ENCODE measurements at regions not wholly inside any gene's neighbourhood (a gene's known extent, or its start where the extent isn't known, plus 50 kb on each side); places are given as distances from the start of the nearest gene placed in this dataset.
"Not testable (repeated sequence)": the region's sequence is repeated elsewhere in the genome, so short reads cannot be mapped to it uniquely, and the experiment has no call there.

- Histone ChIP-seq H3K27me3 (ENCODE audit: insufficient read depth, low read depth, low read length) (no peaks in the 10 kb centered on the region), H3K9me2 (ENCODE audit: insufficient read depth, low read length) (no peaks in the 10 kb centered on the region), H3K79me2 (replicated peaks; ENCODE audit: insufficient read depth, low read length) (no peaks in the 10 kb centered on the region), H3K4me3 (ENCODE audit: low read length) (no peak overlapping the region), H3F3A (ENCODE audit: insufficient read depth, low read length, poor library complexity, severe bottlenecking) (no peaks in the 10 kb centered on the region), H3K9me3 (ENCODE audit: low read length) (no peaks in the 10 kb centered on the region), H4K20me1 (ENCODE audit: insufficient read depth) (no peaks in the 10 kb centered on the region), H3K36me3 (ENCODE audit: insufficient read depth, low read length) (no peaks in the 10 kb centered on the region), H3K27ac (ENCODE audit: low read length) (no peak overlapping the region), H3K9ac (ENCODE audit: low read length) (no peak overlapping the region), H2AFZ (ENCODE audit: low read depth, low read length) (no peak overlapping the region), H3K4me2 (ENCODE audit: low read length) (no peak overlapping the region)
- TF ChIP-seq CTCF (IDR thresholded peaks at IDR 0.05; ENCODE audit: poor library complexity, severe bottlenecking) (no peak), MXI1 (conservative IDR thresholded peaks at IDR 0.05; ENCODE audit: poor library complexity, severe bottlenecking) (no peak), POLR2AphosphoS5 (IDR thresholded peaks at IDR 0.05) (no peak), REST (IDR thresholded peaks at IDR 0.05; ENCODE audit: borderline replicate concordance) (no peak), EZH2 (IDR thresholded peaks at IDR 0.05; ENCODE audit: borderline replicate concordance, insufficient read depth, low read length, poor library complexity, severe bottlenecking) (no peak), SMC3 (conservative IDR thresholded peaks at IDR 0.05; ENCODE audit: poor library complexity) (no peak), EP300 (conservative IDR thresholded peaks at IDR 0.05; ENCODE audit: poor library complexity, severe bottlenecking) (no peak)
Observed at GRCh38 chr3:144816323-144816722, 844.7 kb downstream of the DIPK2A start.

- Histone ChIP-seq H3K9me2 (ENCODE audit: insufficient read depth, low read length) (no peaks in the 10 kb centered on the region), H3K79me2 (replicated peaks; ENCODE audit: insufficient read depth, low read length) (no peaks in the 10 kb centered on the region), H3K36me3 (ENCODE audit: insufficient read depth, low read length) (no peaks in the 10 kb centered on the region), H3K27me3 (ENCODE audit: insufficient read depth, low read depth, low read length) (no peaks in the 10 kb centered on the region), H3K9ac (ENCODE audit: low read length) (no peak overlapping the region), H4K20me1 (ENCODE audit: insufficient read depth) (no peaks in the 10 kb centered on the region), H2AFZ (ENCODE audit: low read depth, low read length) (no peak overlapping the region), H3F3A (ENCODE audit: insufficient read depth, low read length, poor library complexity, severe bottlenecking) (no peaks in the 10 kb centered on the region), H3K4me2 (ENCODE audit: low read length) (no peak overlapping the region), H3K4me3 (ENCODE audit: low read length) (no peak overlapping the region), H3K27ac (ENCODE audit: low read length) (no peak overlapping the region), H3K9me3 (ENCODE audit: low read length) (no peaks in the 10 kb centered on the region)
- no peak for TF ChIP-seq EZH2 (IDR thresholded peaks at IDR 0.05; ENCODE audit: borderline replicate concordance, insufficient read depth, low read length, poor library complexity, severe bottlenecking)
- TF ChIP-seq SMC3 (conservative IDR thresholded peaks at IDR 0.05; ENCODE audit: poor library complexity) = no peak
- TF ChIP-seq MXI1 (conservative IDR thresholded peaks at IDR 0.05; ENCODE audit: poor library complexity, severe bottlenecking) = no peak
- TF ChIP-seq POLR2AphosphoS5 (IDR thresholded peaks at IDR 0.05) = no peak
- no peak for TF ChIP-seq REST (IDR thresholded peaks at IDR 0.05; ENCODE audit: borderline replicate concordance)
- no peak for TF ChIP-seq CTCF (IDR thresholded peaks at IDR 0.05; ENCODE audit: poor library complexity, severe bottlenecking)
- no peak for TF ChIP-seq EP300 (conservative IDR thresholded peaks at IDR 0.05; ENCODE audit: poor library complexity, severe bottlenecking)
- no peak for TF ChIP-seq TAF1 (IDR thresholded peaks at IDR 0.05; ENCODE audit: low read depth)
Observed at GRCh38 chr3:144818973-144819372, 847.4 kb downstream of the DIPK2A start.

GRCh38 chr3:144820232-144820631, 848.6 kb downstream of the DIPK2A start:
- H3K4me3 ChIP-seq (ENCODE audit: low read length); H2AFZ ChIP-seq (ENCODE audit: low read depth, low read length); H3K27me3 ChIP-seq (ENCODE audit: insufficient read depth, low read depth, low read length); H3K36me3 ChIP-seq (ENCODE audit: insufficient read depth, low read length); H3F3A ChIP-seq (ENCODE audit: insufficient read depth, low read length, poor library complexity, severe bottlenecking); H4K20me1 ChIP-seq (ENCODE audit: insufficient read depth); H3K9me3 ChIP-seq (ENCODE audit: low read length); H3K4me2 ChIP-seq (ENCODE audit: low read length); H3K27ac ChIP-seq (ENCODE audit: low read length); H3K9me2 ChIP-seq (ENCODE audit: insufficient read depth, low read length); H3K9ac ChIP-seq (ENCODE audit: low read length); H3K79me2 ChIP-seq (replicated peaks; ENCODE audit: insufficient read depth, low read length): not testable (repeated sequence)
